ENCODE measurements at regions not wholly inside any gene's neighbourhood (a gene's known extent, or its start where the extent isn't known, plus 50 kb on each side); places are given as distances from the start of the nearest gene placed in this dataset.

DNA sequence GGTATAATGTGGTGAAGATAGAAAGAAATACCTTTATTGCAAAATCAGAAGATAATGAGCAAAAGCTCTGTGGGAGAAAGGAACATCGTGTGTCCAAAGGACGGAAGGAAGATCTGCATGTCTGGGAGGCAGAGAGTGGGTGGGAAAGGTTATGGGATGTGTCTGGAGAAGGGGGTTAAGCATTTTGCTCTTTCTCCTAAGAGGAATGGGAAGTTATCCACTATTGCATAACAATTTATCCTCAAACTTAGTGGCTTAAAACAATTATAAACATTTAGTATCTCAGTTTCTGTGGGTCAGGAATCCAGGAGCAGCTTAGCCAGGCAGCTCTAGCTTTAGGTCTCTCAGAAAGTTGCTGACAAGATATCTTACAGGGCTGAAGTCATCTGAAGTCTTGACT is 229.1 kb upstream of the CITED2 start:
- no peaks in the 10 kb centered on the region for H4K20me1 ChIP-seq (ENCODE audit: insufficient read depth, low read length)
- no peaks in the 10 kb centered on the region for H3K9me2 ChIP-seq (replicated peaks; ENCODE audit: insufficient read depth, low read length)
- no peaks in the 10 kb centered on the region for H3K27me3 ChIP-seq (replicated peaks; ENCODE audit: insufficient read depth, low read length)
- peaks cover 4% of the 10 kb centered on the region; the same call in 1 of the 2 replicates for H3K4me1 ChIP-seq (ENCODE audit: low read length)
- no peak for DNase-seq
- H3K4me2 ChIP-seq (ENCODE audit: low read depth, low read length), result no peak overlapping the region
- H3F3A ChIP-seq (ENCODE audit: insufficient read depth, low read length), result no peaks in the 10 kb centered on the region
- H3K27ac ChIP-seq (ENCODE audit: low read length), result no peak overlapping the region
- TF ChIP-seq, protein P1, sequence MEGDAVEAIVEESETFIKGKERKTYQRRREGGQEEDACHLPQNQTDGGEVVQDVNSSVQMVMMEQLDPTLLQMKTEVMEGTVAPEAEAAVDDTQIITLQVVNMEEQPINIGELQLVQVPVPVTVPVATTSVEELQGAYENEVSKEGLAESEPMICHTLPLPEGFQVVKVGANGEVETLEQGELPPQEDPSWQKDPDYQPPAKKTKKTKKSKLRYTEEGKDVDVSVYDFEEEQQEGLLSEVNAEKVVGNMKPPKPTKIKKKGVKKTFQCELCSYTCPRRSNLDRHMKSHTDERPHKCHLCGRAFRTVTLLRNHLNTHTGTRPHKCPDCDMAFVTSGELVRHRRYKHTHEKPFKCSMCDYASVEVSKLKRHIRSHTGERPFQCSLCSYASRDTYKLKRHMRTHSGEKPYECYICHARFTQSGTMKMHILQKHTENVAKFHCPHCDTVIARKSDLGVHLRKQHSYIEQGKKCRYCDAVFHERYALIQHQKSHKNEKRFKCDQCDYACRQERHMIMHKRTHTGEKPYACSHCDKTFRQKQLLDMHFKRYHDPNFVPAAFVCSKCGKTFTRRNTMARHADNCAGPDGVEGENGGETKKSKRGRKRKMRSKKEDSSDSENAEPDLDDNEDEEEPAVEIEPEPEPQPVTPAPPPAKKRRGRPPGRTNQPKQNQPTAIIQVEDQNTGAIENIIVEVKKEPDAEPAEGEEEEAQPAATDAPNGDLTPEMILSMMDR (IDR thresholded peaks at IDR 0.05; ENCODE audit: low read length), result no peak
- no peak for TF ChIP-seq EZH2 (optimal IDR thresholded peaks at IDR 0.05; ENCODE audit: low read depth, low read length)
- H3K36me3 ChIP-seq (replicated peaks; ENCODE audit: insufficient read depth, low read length), result no peaks in the 10 kb centered on the region
- no peaks in the 10 kb centered on the region for H3K9me3 ChIP-seq (replicated peaks; ENCODE audit: insufficient read depth, low read length)
- no peak overlapping the region for H3K9ac ChIP-seq (ENCODE audit: low read length)
- H2AFZ ChIP-seq (ENCODE audit: low read length), result no peak overlapping the region
- H3K4me3 ChIP-seq (ENCODE audit: low read length), result no peak overlapping the region
- H3K79me2 ChIP-seq (ENCODE audit: low read length), result no peaks in the 10 kb centered on the region

DNA sequence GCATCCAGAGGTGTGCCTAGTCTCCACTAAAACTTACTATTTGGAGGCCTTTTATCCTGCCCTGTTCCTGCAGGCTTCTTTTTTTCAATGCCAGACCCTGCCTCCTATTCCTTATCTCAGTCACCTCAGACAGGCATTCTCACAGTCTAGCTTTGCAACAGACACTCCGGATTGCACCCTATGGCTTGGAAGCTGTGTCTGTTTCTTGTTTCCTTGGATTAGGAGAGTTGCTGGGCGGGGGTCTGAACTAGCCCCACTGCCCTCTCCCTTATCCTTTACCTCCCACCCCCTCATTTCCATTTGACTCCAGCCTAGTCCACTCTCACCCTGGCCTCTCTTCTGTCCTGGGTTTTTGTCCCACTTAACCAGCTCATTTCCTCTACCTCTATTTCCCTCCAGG is 228.1 kb upstream of the CITED2 start:
- H3K27me3 ChIP-seq (replicated peaks; ENCODE audit: insufficient read depth, low read length), result no peaks in the 10 kb centered on the region
- no peaks in the 10 kb centered on the region for H3K9me2 ChIP-seq (replicated peaks; ENCODE audit: insufficient read depth, low read length)
- H3K4me3 ChIP-seq (ENCODE audit: low read length), result no peak overlapping the region
- peaks cover 4% of the 10 kb centered on the region; the same call in 1 of the 2 replicates for H3K4me1 ChIP-seq (ENCODE audit: low read length)
- H3K27ac ChIP-seq (ENCODE audit: low read length), result no peak overlapping the region
- no peak overlapping the region for H3K9ac ChIP-seq (ENCODE audit: low read length)
- DNase-seq, result no peak
- no peaks in the 10 kb centered on the region for H3F3A ChIP-seq (ENCODE audit: insufficient read depth, low read length)
- no peaks in the 10 kb centered on the region for H3K9me3 ChIP-seq (replicated peaks; ENCODE audit: insufficient read depth, low read length)
- H3K79me2 ChIP-seq (ENCODE audit: low read length), result no peaks in the 10 kb centered on the region
- no peak overlapping the region for H3K4me2 ChIP-seq (ENCODE audit: low read depth, low read length)
- no peaks in the 10 kb centered on the region for H4K20me1 ChIP-seq (ENCODE audit: insufficient read depth, low read length)
- H3K36me3 ChIP-seq (replicated peaks; ENCODE audit: insufficient read depth, low read length), result no peaks in the 10 kb centered on the region
- no peak overlapping the region for H2AFZ ChIP-seq (ENCODE audit: low read length)
- TF ChIP-seq EZH2 (optimal IDR thresholded peaks at IDR 0.05; ENCODE audit: low read depth, low read length), result no peak
- TF ChIP-seq EZH2phosphoT487 (IDR thresholded peaks at IDR 0.05; ENCODE audit: low read length), result no peak
- TF ChIP-seq, protein P1 (IDR thresholded peaks at IDR 0.05; ENCODE audit: low read length), result no peak

DNA sequence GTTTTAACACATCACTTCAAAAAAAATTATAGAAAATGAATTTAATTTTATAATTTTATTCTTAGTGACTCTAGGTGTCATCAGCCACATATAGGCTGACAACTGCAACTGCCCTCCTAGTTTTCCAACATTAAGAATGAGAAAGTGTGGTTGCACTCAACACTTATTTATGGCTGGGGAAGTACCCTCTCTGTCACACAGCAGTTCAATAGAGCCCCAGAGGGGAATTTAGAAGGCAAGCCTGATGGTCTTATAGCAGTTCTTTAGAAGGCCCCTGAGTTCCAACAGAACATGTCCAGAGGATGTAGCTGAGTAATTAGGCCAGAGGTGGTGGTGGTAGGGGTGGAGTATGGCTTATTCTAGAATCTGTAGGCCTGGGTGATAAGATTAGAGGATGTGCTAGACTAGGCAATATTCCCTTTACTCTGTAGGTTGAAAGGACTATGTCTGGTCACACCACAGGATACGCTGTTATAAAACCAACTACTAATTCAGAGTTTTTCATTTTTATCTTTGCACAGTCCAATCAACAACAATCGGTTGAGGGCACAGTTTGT is 226.5 kb upstream of the CITED2 start:
- peaks cover 4% of the 10 kb centered on the region; the same call in 1 of the 2 replicates for H3K4me1 ChIP-seq (ENCODE audit: low read length)
- no peak overlapping the region for H3K9ac ChIP-seq (ENCODE audit: low read length)
- no peaks in the 10 kb centered on the region for H3K9me2 ChIP-seq (replicated peaks; ENCODE audit: insufficient read depth, low read length)
- peak overlapping the region; percentile 10; the same call in 1 of the 2 replicates for H3K4me2 ChIP-seq (ENCODE audit: low read depth, low read length)
- H3K27ac ChIP-seq (ENCODE audit: low read length), result no peak overlapping the region
- H3K79me2 ChIP-seq (ENCODE audit: low read length), result no peaks in the 10 kb centered on the region
- H3K9me3 ChIP-seq (replicated peaks; ENCODE audit: insufficient read depth, low read length), result no peaks in the 10 kb centered on the region
- no peak for TF ChIP-seq EZH2 (optimal IDR thresholded peaks at IDR 0.05; ENCODE audit: low read depth, low read length)
- TF ChIP-seq, protein P1 (IDR thresholded peaks at IDR 0.05; ENCODE audit: low read length), result no peak
- TF ChIP-seq EZH2phosphoT487 (IDR thresholded peaks at IDR 0.05; ENCODE audit: low read length), result no peak
- DNase-seq, result peak; percentile 21
- no peaks in the 10 kb centered on the region for H3K27me3 ChIP-seq (replicated peaks; ENCODE audit: insufficient read depth, low read length)
- 0 out of 2 replicates have a peak overlapping the region, but pooled peaks have one; percentile 32 for H2AFZ ChIP-seq (ENCODE audit: low read length)
- no peaks in the 10 kb centered on the region for H3K36me3 ChIP-seq (replicated peaks; ENCODE audit: insufficient read depth, low read length)
- no peaks in the 10 kb centered on the region for H4K20me1 ChIP-seq (ENCODE audit: insufficient read depth, low read length)
- H3K4me3 ChIP-seq (ENCODE audit: low read length), result no peak overlapping the region
- H3F3A ChIP-seq (ENCODE audit: insufficient read depth, low read length), result no peaks in the 10 kb centered on the region
